IMR-90 (cell line): ENCODE measurements at regions not wholly inside any gene's neighbourhood (a gene's known extent, or its start where the extent isn't known, plus 50 kb on each side); places are given as distances from the start of the nearest gene placed in this dataset.

Source experiments
- ATAC-seq: fragments of 200-7000 bp; cut with Tn5 transposase; 2 replicates; pipeline ENCODE4 v1.9.1; 2020; ENCODE audit warnings: low read depth, mild to moderate bottlenecking, moderate library complexity
- BruUV-seq: library from RNA; stranded (reverse); fragments of 400-500 nt; replicated peaks from 2 replicates; lab custom pipeline; 2021; lab: Mats Ljungman, UMichigan
- CTCF ChIA-PET: fragments of 300-600 bp; formaldehyde crosslinking; extraction: SDS; loops from one replicate; lab custom pipeline; 2021; ENCODE audit warnings: antibody characterized with exemption; lab: Yijun Ruan, JAX
- POLR2A ChIA-PET: fragments of 300-600 bp; sonication (Branson Sonifier 250); formaldehyde crosslinking; loops from one replicate; lab custom pipeline; 2022; ENCODE audit warnings: antibody characterized with exemption; ENCODE audit not compliant: unreplicated experiment; lab: Charles Lee
- DNase-seq: peaks from one replicate; pipeline ENCODE4 v3.0.0; 2013
- H2AFZ ChIP-seq: replicated peaks from 2 replicates; pipeline ENCODE3; 2013; ENCODE audit warnings: low read length, mild to moderate bottlenecking; ENCODE audit not compliant: poor library complexity
- H2AK5ac ChIP-seq: 2 replicates; pipeline ENCODE4 v1.6.1; 2013; ENCODE audit warnings: low read depth, low read length, inconsistent platforms
- H2AK9ac ChIP-seq: replicated peaks from 2 replicates; pipeline ENCODE3; 2013; ENCODE audit warnings: mild to moderate bottlenecking, low read depth, low read length, moderate library complexity; ENCODE audit not compliant: poor library complexity
- H2BK120ac ChIP-seq: 2 replicates; pipeline ENCODE4 v1.6.1; 2013; ENCODE audit warnings: low read depth, low read length, inconsistent platforms
- H2BK15ac ChIP-seq: 3 replicates; pipeline ENCODE4 v1.6.1; 2013; ENCODE audit warnings: low read depth, low read length, inconsistent platforms
- H2BK20ac ChIP-seq: 2 replicates; pipeline ENCODE4 v1.6.1; 2013; ENCODE audit warnings: low read depth, mild to moderate bottlenecking, inconsistent platforms, low read length, moderate library complexity
- H2BK5ac ChIP-seq: 2 replicates; pipeline ENCODE4 v1.6.1; 2013; ENCODE audit warnings: mild to moderate bottlenecking, low read depth, low read length, inconsistent platforms; ENCODE audit not compliant: poor library complexity, severe bottlenecking
- H3K14ac ChIP-seq: replicated peaks from 2 replicates; pipeline ENCODE4 v1.6.1; 2013; ENCODE audit warnings: low read depth, low read length, inconsistent platforms
- H3K18ac ChIP-seq: 2 replicates; pipeline ENCODE4 v1.6.1; 2013; ENCODE audit warnings: low read depth, low read length, control low read depth
- H3K23ac ChIP-seq: 2 replicates; pipeline ENCODE4 v1.6.1; 2013; ENCODE audit warnings: low read depth, low read length, inconsistent platforms
- H3K27ac ChIP-seq: 2 replicates; pipeline ENCODE4 v1.5.1; 2013; ENCODE audit warnings: mild to moderate bottlenecking, control low read depth, low read length; ENCODE audit not compliant: insufficient read depth
- H3K27me3 ChIP-seq: 2 replicates; pipeline ENCODE4 v1.6.1; 2013; ENCODE audit warnings: low read length; ENCODE audit not compliant: control insufficient read depth, insufficient read depth
- H3K36me3 ChIP-seq: 2 replicates; pipeline ENCODE4 v1.6.1; 2013; ENCODE audit warnings: low read length, mixed read lengths; ENCODE audit not compliant: control insufficient read depth, insufficient read depth
- H3K4ac ChIP-seq: 2 replicates; pipeline ENCODE4 v1.6.1; 2013; ENCODE audit warnings: low read depth, low read length, inconsistent platforms
- H3K4me1 ChIP-seq: 2 replicates; pipeline ENCODE4 v1.6.1; 2013; ENCODE audit warnings: low read length, mixed read lengths; ENCODE audit not compliant: control insufficient read depth, insufficient read depth
- H3K4me2 ChIP-seq: 2 replicates; pipeline ENCODE4 v1.6.1; 2013; ENCODE audit warnings: low read depth, mild to moderate bottlenecking, control low read depth, low read length, moderate library complexity
- H3K4me3 ChIP-seq: 2 replicates; pipeline ENCODE4 v1.5.1; 2013; ENCODE audit warnings: low read depth, mild to moderate bottlenecking, control low read depth, low read length, moderate library complexity; ENCODE audit not compliant: insufficient read depth
- H3K56ac ChIP-seq: 2 replicates; pipeline ENCODE4 v1.6.1; 2013; ENCODE audit warnings: low read length, inconsistent platforms; ENCODE audit not compliant: insufficient read depth; ENCODE audit errors: extremely low read depth
- H3K79me1 ChIP-seq, 2 experiments: 2 replicates each; pipeline ENCODE4 v1.6.1; 2013; ENCODE audit warnings: low read length in 2 of 2, inconsistent platforms in 1 of 2, low read depth in 1 of 2
- H3K9ac ChIP-seq: 2 replicates; pipeline ENCODE4 v1.6.1; 2013; ENCODE audit warnings: low read depth, low read length, control low read depth
- H3K9me1 ChIP-seq: 2 replicates; pipeline ENCODE4 v1.6.1; 2013; ENCODE audit warnings: low read length, inconsistent platforms; ENCODE audit not compliant: insufficient read depth
- H3K9me3 ChIP-seq: 2 replicates; pipeline ENCODE4 v1.6.1; 2013; ENCODE audit warnings: low read length; ENCODE audit not compliant: control insufficient read depth, insufficient read depth
- H4K20me1 ChIP-seq: 2 replicates; pipeline ENCODE4 v1.6.1; 2013; ENCODE audit warnings: low read length, inconsistent platforms; ENCODE audit not compliant: insufficient read depth
- H4K5ac ChIP-seq: 2 replicates; pipeline ENCODE4 v1.6.1; 2013; ENCODE audit warnings: mild to moderate bottlenecking, low read depth, low read length, control low read depth
- H4K8ac ChIP-seq, 2 experiments: 2 replicates each; pipeline ENCODE4 v1.6.1; 2013; ENCODE audit warnings: low read depth in 2 of 2, low read length in 2 of 2, control low read depth in 1 of 2, inconsistent platforms in 1 of 2
- H4K91ac ChIP-seq: 2 replicates; pipeline ENCODE4 v1.6.1; 2013; ENCODE audit warnings: low read depth, low read length, inconsistent platforms; ENCODE audit not compliant: insufficient read depth
- CTCF ChIP-seq: conservative IDR thresholded peaks from 2 replicates; pipeline ENCODE4 v1.5.1; 2012; ENCODE audit warnings: mild to moderate bottlenecking, low read depth, low read length, improper control_type of control experiment
- USF2 ChIP-seq: fragments of 150-350 bp; IDR thresholded peaks from 2 replicates; pipeline ENCODE4 v1.6.1; 2017; ENCODE audit warnings: mild to moderate bottlenecking, antibody characterized with exemption, low read length, low read depth
- WGBS, 2 experiments: methylation state at CpG; one replicate each; pipeline versions ENCODE4 v1.1.5 to v1.1.7; 2013; ENCODE audit warnings: missing lambda C conversion rate in 2 of 2; ENCODE audit not compliant: insufficient read length in 1 of 2; ENCODE audit errors: extremely low coverage in 2 of 2; 5-methylcytosine and 5-hydroxymethylcytosine counted together
- dilution Hi-C: fragments of 300-500 bp; cut with HindIII; formaldehyde crosslinking; loops from one replicate; pipeline ENCODE4 v1.14.3; 2018; ENCODE audit warnings: low sequenced_read_pairs; ENCODE audit not compliant: unreplicated experiment
- in situ Hi-C: fragments of 300-500 bp; cut with MboI; formaldehyde crosslinking; loops from 3 replicates; pipeline ENCODE4 v1.14.3; 2019; ENCODE audit warnings: low sequenced_read_pairs, inconsistent platforms, mixed read lengths
- intact Hi-C: fragments of 100-400 bp; cut with micrococcal nuclease; formaldehyde crosslinking; loops from 2 replicates; pipeline ENCODE4 v1.10.0; 2022

GRCh38 chr5:61641748-61642565 lies 309.9 kb downstream of the ZSWIM6 start:
- dilution Hi-C loops (no loop called here), in situ Hi-C loops (no loop called here)
- CTCF ChIA-PET: no interaction called here

More at GRCh38 chr5:61641748-61642565, 309.9 kb downstream of the ZSWIM6 start:
- DNase-seq (no peak), ATAC-seq (no peak; the same call in 1 of the 2 replicates)
- Histone ChIP-seq H2BK5ac (no peak overlapping the region), H3K18ac (no peak overlapping the region), H2AK5ac (no peak overlapping the region), H2BK15ac (no peak overlapping the region), H3K79me1 (no peaks in the 10 kb centered on the region), H3K14ac (no peak overlapping the region), H3K9me1 (no peaks in the 10 kb centered on the region), H3K23ac (no peak overlapping the region), H3K27me3 (peaks cover 29% of the 10 kb centered on the region), H3K4me2 (no peak overlapping the region), H3K4ac (no peak overlapping the region), H3K27ac (no peak overlapping the region), H2BK120ac (no peak overlapping the region), H3K36me3 (no peaks in the 10 kb centered on the region), H4K91ac (no peak overlapping the region), H2AFZ (no peak overlapping the region), H4K20me1 (no peaks in the 10 kb centered on the region), H4K5ac (no peak overlapping the region), H3K56ac (no peak overlapping the region), H3K9ac (no peak overlapping the region), H4K8ac (no peak overlapping the region), H3K4me1 (no peaks in the 10 kb centered on the region), H2AK9ac (no peak overlapping the region), H3K9me3 (no peaks in the 10 kb centered on the region), H2BK20ac (no peak overlapping the region), H3K4me3 (no peak overlapping the region)
- intact Hi-C loops: no loop called here
- POLR2A ChIA-PET: no interaction called here
- WGBS, 2 experiments: 72% methylated on average over 3 of the region's 7 CpGs; no CpG with 5 or more reads in 1 of the 2 experiments
- 0 out of 2 replicates have a peak, but pooled peaks have one; percentile 20 for TF ChIP-seq CTCF
- TF ChIP-seq USF2: no peak
- BruUV-seq: no TSS peak
